Esophagus muscularis mucosa (tissue), 3 donors: ENCODE measurements at regions not wholly inside any gene's neighbourhood (a gene's known extent, or its start where the extent isn't known, plus 50 kb on each side); places are given as distances from the start of the nearest gene placed in this dataset.

Experiments
- CTCF ChIP-seq, 3 experiments: fragments of 200-600 bp in 2 of 3; fragments of 450-650 bp in 1 of 3; sonication (generic) in 2 of 3; IDR thresholded peaks; one replicate each; pipeline ENCODE4 v1.5.1; 2017 to 2019; ENCODE audit warnings: antibody characterized with exemption in 3 of 3, mild to moderate bottlenecking in 2 of 3, moderate library complexity in 1 of 3
- POLR2A ChIP-seq: fragments of 450-650 bp; IDR thresholded peaks from one replicate; pipeline ENCODE4 v1.6.1; 2017; ENCODE audit warnings: antibody characterized with exemption, moderate library complexity, mild to moderate bottlenecking, low read depth

GRCh38 chr11:10631761-10632160, 61.8 kb downstream of the IRAG1 start:
- no peak for TF ChIP-seq CTCF (IDR thresholded peaks at IDR 0.05)
- no peak for TF ChIP-seq POLR2A
